HepG2 (cell line): ENCODE measurements at regions not wholly inside any gene's neighbourhood (a gene's known extent, or its start where the extent isn't known, plus 50 kb on each side); places are given as distances from the start of the nearest gene placed in this dataset.

Experiments used
- AHR ChIP-seq: IDR thresholded peaks from 2 replicates; pipeline ENCODE4 v1.6.1; 2018; ENCODE audit warnings: missing genetic modification reagents, missing compliant biosample characterization
- CEBPB ChIP-seq: IDR thresholded peaks from 2 replicates; pipeline ENCODE4 v1.6.1; 2011; ENCODE audit warnings: low read depth, low read length, improper control_type of control experiment, borderline replicate concordance
- CTCF ChIP-seq: sonication (generic); formaldehyde crosslinking; IDR thresholded peaks from 2 replicates; pipeline ENCODE4 v1.5.0; 2020; ENCODE audit warnings: mild to moderate bottlenecking, missing genetic modification reagents, moderate library complexity
- GABPA ChIP-seq, 2 experiments: IDR thresholded peaks; 2 replicates each; pipeline ENCODE4 v1.6.1; 2011 to 2016; ENCODE audit warnings: low read depth in 2 of 2, low read length in 1 of 2, missing biosample characterization in 1 of 2, missing genetic modification characterization in 1 of 2
- POLR2A ChIP-seq, 2 experiments: IDR thresholded peaks; 2 replicates each; pipeline ENCODE4 v1.6.1; 2011; ENCODE audit warnings: low read depth in 2 of 2, low read length in 2 of 2, mild to moderate bottlenecking in 1 of 2, moderate library complexity in 1 of 2; ENCODE audit not compliant: insufficient read depth in 1 of 2
- RAD21 ChIP-seq: fragments of 450-650 bp; formaldehyde crosslinking; IDR thresholded peaks from 2 replicates; pipeline ENCODE4 v1.5.0; 2020; ENCODE audit warnings: mild to moderate bottlenecking
- SAP130 ChIP-seq: IDR thresholded peaks from 2 replicates; pipeline ENCODE4 v1.6.1; 2016; ENCODE audit warnings: low read depth
- SRSF9 ChIP-seq: fragments of 200-400 bp; formaldehyde crosslinking; IDR thresholded peaks from 2 replicates; pipeline ENCODE4 v1.6.1; 2018; ENCODE audit warnings: borderline replicate concordance, mild to moderate bottlenecking, low read depth, low read length; ENCODE audit not compliant: insufficient read depth, poor library complexity, severe bottlenecking
- THYN1 ChIP-seq: sonication (generic); formaldehyde crosslinking; IDR thresholded peaks from 2 replicates; pipeline ENCODE4 v1.8.1; 2023; ENCODE audit warnings: low read depth, mild to moderate bottlenecking, moderate library complexity, missing genetic modification reagents, borderline replicate concordance
- ZNF552 ChIP-seq: sonication (generic); formaldehyde crosslinking; IDR thresholded peaks from 2 replicates; pipeline ENCODE4 v1.9.0; 2022; ENCODE audit warnings: missing genetic modification reagents, mild to moderate bottlenecking, borderline replicate concordance
- ZNF558 ChIP-seq: sonication (generic); formaldehyde crosslinking; IDR thresholded peaks from 2 replicates; pipeline ENCODE4 v1.9.0; 2022; ENCODE audit warnings: mild to moderate bottlenecking, missing genetic modification reagents, borderline replicate concordance
- TF ChIP-seq, protein P1 (sequence below), 2 experiments: IDR thresholded peaks; 2 replicates each; pipeline ENCODE4 v1.6.1; 2011 to 2012; ENCODE audit warnings: low read length in 2 of 2, borderline replicate concordance in 1 of 2, low read depth in 1 of 2, mild to moderate bottlenecking in 1 of 2, moderate library complexity in 1 of 2
- TF ChIP-seq, protein P2 (sequence below): sonication (generic); formaldehyde crosslinking; IDR thresholded peaks from 2 replicates; pipeline ENCODE4 v1.8.0; 2022; ENCODE audit warnings: missing genetic modification reagents, mild to moderate bottlenecking, inconsistent platforms, borderline replicate concordance
- TF ChIP-seq, protein P3 (sequence below): sonication (generic); formaldehyde crosslinking; IDR thresholded peaks from 2 replicates; pipeline ENCODE4 v1.8.1; 2023; ENCODE audit warnings: mild to moderate bottlenecking, missing genetic modification reagents, borderline replicate concordance

GRCh38 chr4:171142639-171143038 lies 670.6 kb upstream of the GALNTL6 start:
- TF ChIP-seq SRSF9 (no peak), THYN1 (no peak), ZNF558 (CRISPR knock-in tag) (no peak), GABPA (IDR thresholded peaks at IDR 0.05; ENCODE audit: low read depth, low read length) (no peak), GABPA (CRISPR knock-in tag; IDR thresholded peaks at IDR 0.05; ENCODE audit: low read depth) (no peak), SAP130 (CRISPR knock-in tag) (no peak), AHR (no peak), POLR2A (IDR thresholded peaks at IDR 0.05; ENCODE audit: insufficient read depth in 1 of 2, low read depth in 2 of 2, low read length in 2 of 2) (no peak), ZNF552 (no peak), RAD21 (no peak), CTCF (CRISPR knock-in tag) (no peak), CEBPB (no peak)
- TF ChIP-seq, protein P1, sequence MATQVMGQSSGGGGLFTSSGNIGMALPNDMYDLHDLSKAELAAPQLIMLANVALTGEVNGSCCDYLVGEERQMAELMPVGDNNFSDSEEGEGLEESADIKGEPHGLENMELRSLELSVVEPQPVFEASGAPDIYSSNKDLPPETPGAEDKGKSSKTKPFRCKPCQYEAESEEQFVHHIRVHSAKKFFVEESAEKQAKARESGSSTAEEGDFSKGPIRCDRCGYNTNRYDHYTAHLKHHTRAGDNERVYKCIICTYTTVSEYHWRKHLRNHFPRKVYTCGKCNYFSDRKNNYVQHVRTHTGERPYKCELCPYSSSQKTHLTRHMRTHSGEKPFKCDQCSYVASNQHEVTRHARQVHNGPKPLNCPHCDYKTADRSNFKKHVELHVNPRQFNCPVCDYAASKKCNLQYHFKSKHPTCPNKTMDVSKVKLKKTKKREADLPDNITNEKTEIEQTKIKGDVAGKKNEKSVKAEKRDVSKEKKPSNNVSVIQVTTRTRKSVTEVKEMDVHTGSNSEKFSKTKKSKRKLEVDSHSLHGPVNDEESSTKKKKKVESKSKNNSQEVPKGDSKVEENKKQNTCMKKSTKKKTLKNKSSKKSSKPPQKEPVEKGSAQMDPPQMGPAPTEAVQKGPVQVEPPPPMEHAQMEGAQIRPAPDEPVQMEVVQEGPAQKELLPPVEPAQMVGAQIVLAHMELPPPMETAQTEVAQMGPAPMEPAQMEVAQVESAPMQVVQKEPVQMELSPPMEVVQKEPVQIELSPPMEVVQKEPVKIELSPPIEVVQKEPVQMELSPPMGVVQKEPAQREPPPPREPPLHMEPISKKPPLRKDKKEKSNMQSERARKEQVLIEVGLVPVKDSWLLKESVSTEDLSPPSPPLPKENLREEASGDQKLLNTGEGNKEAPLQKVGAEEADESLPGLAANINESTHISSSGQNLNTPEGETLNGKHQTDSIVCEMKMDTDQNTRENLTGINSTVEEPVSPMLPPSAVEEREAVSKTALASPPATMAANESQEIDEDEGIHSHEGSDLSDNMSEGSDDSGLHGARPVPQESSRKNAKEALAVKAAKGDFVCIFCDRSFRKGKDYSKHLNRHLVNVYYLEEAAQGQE (IDR thresholded peaks at IDR 0.05; ENCODE audit: borderline replicate concordance in 1 of 2, low read depth in 1 of 2, low read length in 2 of 2): no peak
- TF ChIP-seq, protein P2, sequence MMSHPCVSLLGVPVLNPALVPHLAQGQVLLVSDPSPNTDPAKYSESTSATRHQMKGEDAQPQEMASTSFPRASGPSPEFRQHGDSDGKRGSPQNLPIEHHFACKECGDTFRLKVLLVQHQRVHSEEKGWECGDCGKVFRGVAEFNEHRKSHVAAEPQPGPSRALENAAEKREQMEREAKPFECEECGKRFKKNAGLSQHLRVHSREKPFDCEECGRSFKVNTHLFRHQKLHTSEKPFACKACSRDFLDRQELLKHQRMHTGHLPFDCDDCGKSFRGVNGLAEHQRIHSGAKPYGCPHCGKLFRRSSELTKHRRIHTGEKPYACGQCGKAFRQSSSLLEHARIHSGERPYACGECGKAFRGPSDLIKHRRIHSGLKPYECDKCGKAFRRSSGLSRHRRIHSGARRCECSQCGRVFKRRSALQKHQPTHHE (CRISPR knock-in tag): no peak
- TF ChIP-seq, protein P3, sequence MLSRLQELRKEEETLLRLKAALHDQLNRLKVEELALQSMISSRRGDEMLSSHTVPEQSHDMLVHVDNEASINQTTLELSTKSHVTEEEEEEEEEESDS: no peak
